K562 (cell line): ENCODE measurements at regions not wholly inside any gene's neighbourhood (a gene's known extent, or its start where the extent isn't known, plus 50 kb on each side); places are given as distances from the start of the nearest gene placed in this dataset.

Experiments
- ASH1L ChIP-seq: fragments of 450-650 bp; IDR thresholded peaks from 2 replicates; pipeline ENCODE4 v1.6.1; 2018; ENCODE audit warnings: borderline replicate concordance, mild to moderate bottlenecking, low read depth; ENCODE audit not compliant: partially characterized antibody
- CBFA2T2 ChIP-seq: fragments of 450-650 bp; conservative IDR thresholded peaks from 2 replicates; pipeline ENCODE4 v1.6.1; 2017; ENCODE audit warnings: mild to moderate bottlenecking
- DPF2 ChIP-seq: fragments of 450-650 bp; IDR thresholded peaks from 2 replicates; pipeline ENCODE4 v1.6.1; 2016
- EZH2 ChIP-seq: IDR thresholded peaks from 2 replicates; pipeline ENCODE4 v1.6.1; 2012; ENCODE audit warnings: low read depth, mild to moderate bottlenecking, inconsistent platforms, low read length, borderline replicate concordance
- KLF13 ChIP-seq: fragments of 450-650 bp; IDR thresholded peaks from 2 replicates; pipeline ENCODE4 v1.6.1; 2016; ENCODE audit warnings: missing genetic modification characterization, low read depth, mild to moderate bottlenecking, missing compliant biosample characterization, moderate library complexity, borderline replicate concordance
- NR2C1 ChIP-seq, 2 experiments: fragments of 450-650 bp; IDR thresholded peaks; 2 replicates each; pipeline ENCODE4 v1.6.1; 2017; ENCODE audit warnings: mild to moderate bottlenecking in 2 of 2, antibody characterized with exemption in 1 of 2, inconsistent platforms in 1 of 2, missing compliant biosample characterization in 1 of 2, missing genetic modification characterization in 1 of 2
- SAFB2 ChIP-seq: fragments of 200-400 bp; formaldehyde crosslinking; IDR thresholded peaks from 2 replicates; pipeline ENCODE4 v1.6.1; 2018; ENCODE audit warnings: borderline replicate concordance, low read length, low read depth, moderate library complexity; ENCODE audit not compliant: severe bottlenecking
- TCF7L2 ChIP-seq: fragments of 150-350 bp; IDR thresholded peaks from 2 replicates; pipeline ENCODE4 v1.6.1; 2016; ENCODE audit warnings: low read depth, mild to moderate bottlenecking, low read length, moderate library complexity
- ZNF699 ChIP-seq: fragments of 250-450 bp; sonication (Bioruptor Pico); IDR thresholded peaks from 2 replicates; pipeline ENCODE4 v1.8.0; 2021; ENCODE audit warnings: mild to moderate bottlenecking, moderate library complexity; ENCODE audit not compliant: insufficient replicate concordance
- ZNF764 ChIP-seq: fragments of 250-450 bp; sonication (Bioruptor Pico); IDR thresholded peaks from 2 replicates; pipeline ENCODE4 v1.4.0; 2020; ENCODE audit warnings: low read depth, mild to moderate bottlenecking, moderate library complexity
- TF ChIP-seq, protein P1 (sequence below): fragments of 250-450 bp; sonication (Bioruptor Pico); IDR thresholded peaks from 2 replicates; pipeline ENCODE4 v1.4.0; 2020
- TF ChIP-seq, protein P2 (sequence below), 3 experiments: fragments of 200-800 bp in 1 of 3; sonication (Bioruptor generic) in 1 of 3; sonication (generic) in 1 of 3; formaldehyde crosslinking in 1 of 3; IDR thresholded peaks; 2 replicates each; pipeline versions ENCODE4 v1.6.1 to v1.8.0; 2016 to 2022; ENCODE audit warnings: mild to moderate bottlenecking in 2 of 3, missing compliant biosample characterization in 2 of 3, missing genetic modification characterization in 2 of 3, missing genetic modification reagents in 1 of 3
- TF ChIP-seq, protein P3 (sequence below): fragments of 200-600 bp; sonication (generic); IDR thresholded peaks from one replicate; pipeline ENCODE4 v1.6.1; 2012; ENCODE audit warnings: mild to moderate bottlenecking, low read depth, low read length, inconsistent platforms

DNA sequence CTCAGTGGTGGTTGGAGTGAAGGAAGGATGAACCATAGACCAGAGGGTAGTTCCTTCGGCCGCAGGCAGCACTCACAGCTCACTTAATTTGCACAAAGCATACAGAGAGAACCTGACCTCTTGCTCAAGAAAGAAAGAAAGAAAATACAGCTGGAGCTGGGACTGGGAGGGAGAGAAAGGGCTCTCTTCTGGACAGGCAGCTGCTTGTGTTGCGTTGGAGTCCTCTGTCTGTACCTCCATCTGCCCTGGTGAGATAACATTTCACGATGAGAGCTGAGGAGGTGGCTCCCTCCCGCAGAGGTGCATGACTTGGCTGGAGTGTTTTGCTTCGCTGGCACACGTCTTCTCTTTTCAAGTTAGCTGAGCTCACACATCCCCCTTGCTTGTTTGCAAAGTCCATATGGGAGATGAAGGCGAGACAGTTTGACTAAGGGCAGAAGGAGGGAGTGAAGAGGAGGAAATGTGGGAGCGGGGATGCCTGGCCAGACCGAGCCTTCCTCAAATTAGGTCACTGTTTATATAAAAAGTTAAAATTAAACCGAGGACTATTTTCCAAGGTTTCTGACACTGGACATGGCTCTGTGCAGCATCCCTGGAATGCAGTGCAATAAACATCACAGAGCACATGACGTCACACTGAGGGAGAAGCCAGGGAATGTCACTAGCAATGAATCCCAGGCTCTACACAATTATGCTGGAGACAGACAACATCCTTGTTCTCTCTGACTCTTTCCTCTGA is 359.4 kb downstream of the CD83 start (continued):
- TF ChIP-seq, protein P1, sequence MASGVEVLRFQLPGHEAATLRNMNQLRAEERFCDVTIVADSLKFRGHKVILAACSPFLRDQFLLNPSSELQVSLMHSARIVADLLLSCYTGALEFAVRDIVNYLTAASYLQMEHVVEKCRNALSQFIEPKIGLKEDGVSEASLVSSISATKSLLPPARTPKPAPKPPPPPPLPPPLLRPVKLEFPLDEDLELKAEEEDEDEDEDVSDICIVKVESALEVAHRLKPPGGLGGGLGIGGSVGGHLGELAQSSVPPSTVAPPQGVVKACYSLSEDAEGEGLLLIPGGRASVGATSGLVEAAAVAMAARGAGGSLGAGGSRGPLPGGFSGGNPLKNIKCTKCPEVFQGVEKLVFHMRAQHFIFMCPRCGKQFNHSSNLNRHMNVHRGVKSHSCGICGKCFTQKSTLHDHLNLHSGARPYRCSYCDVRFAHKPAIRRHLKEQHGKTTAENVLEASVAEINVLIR (CRISPR knock-in tag) = no peak
- TF ChIP-seq ZNF699 (CRISPR knock-in tag) (no peak), CBFA2T2 (peak; percentile 96), EZH2 (no peak), DPF2 (peak; percentile 97), ZNF764 (no peak), SAFB2 (no peak), NR2C1 (IDR thresholded peaks at IDR 0.05) (no peak), NR2C1 (tag; IDR thresholded peaks at IDR 0.05) (0 out of 2 replicates have a peak, but pooled peaks have one; percentile 49), TCF7L2 (no peak; the same call in 1 of the 2 replicates), ASH1L (no peak), KLF13 (tag) (no peak)
- TF ChIP-seq, protein P2, sequence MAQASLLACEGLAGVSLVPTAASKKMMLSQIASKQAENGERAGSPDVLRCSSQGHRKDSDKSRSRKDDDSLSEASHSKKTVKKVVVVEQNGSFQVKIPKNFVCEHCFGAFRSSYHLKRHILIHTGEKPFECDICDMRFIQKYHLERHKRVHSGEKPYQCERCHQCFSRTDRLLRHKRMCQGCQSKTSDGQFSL (CRISPR knock-in tag; IDR thresholded peaks at IDR 0.05) = no peak
- TF ChIP-seq, protein P2 (tag; IDR thresholded peaks at IDR 0.05) = no peak
- TF ChIP-seq, protein P3, sequence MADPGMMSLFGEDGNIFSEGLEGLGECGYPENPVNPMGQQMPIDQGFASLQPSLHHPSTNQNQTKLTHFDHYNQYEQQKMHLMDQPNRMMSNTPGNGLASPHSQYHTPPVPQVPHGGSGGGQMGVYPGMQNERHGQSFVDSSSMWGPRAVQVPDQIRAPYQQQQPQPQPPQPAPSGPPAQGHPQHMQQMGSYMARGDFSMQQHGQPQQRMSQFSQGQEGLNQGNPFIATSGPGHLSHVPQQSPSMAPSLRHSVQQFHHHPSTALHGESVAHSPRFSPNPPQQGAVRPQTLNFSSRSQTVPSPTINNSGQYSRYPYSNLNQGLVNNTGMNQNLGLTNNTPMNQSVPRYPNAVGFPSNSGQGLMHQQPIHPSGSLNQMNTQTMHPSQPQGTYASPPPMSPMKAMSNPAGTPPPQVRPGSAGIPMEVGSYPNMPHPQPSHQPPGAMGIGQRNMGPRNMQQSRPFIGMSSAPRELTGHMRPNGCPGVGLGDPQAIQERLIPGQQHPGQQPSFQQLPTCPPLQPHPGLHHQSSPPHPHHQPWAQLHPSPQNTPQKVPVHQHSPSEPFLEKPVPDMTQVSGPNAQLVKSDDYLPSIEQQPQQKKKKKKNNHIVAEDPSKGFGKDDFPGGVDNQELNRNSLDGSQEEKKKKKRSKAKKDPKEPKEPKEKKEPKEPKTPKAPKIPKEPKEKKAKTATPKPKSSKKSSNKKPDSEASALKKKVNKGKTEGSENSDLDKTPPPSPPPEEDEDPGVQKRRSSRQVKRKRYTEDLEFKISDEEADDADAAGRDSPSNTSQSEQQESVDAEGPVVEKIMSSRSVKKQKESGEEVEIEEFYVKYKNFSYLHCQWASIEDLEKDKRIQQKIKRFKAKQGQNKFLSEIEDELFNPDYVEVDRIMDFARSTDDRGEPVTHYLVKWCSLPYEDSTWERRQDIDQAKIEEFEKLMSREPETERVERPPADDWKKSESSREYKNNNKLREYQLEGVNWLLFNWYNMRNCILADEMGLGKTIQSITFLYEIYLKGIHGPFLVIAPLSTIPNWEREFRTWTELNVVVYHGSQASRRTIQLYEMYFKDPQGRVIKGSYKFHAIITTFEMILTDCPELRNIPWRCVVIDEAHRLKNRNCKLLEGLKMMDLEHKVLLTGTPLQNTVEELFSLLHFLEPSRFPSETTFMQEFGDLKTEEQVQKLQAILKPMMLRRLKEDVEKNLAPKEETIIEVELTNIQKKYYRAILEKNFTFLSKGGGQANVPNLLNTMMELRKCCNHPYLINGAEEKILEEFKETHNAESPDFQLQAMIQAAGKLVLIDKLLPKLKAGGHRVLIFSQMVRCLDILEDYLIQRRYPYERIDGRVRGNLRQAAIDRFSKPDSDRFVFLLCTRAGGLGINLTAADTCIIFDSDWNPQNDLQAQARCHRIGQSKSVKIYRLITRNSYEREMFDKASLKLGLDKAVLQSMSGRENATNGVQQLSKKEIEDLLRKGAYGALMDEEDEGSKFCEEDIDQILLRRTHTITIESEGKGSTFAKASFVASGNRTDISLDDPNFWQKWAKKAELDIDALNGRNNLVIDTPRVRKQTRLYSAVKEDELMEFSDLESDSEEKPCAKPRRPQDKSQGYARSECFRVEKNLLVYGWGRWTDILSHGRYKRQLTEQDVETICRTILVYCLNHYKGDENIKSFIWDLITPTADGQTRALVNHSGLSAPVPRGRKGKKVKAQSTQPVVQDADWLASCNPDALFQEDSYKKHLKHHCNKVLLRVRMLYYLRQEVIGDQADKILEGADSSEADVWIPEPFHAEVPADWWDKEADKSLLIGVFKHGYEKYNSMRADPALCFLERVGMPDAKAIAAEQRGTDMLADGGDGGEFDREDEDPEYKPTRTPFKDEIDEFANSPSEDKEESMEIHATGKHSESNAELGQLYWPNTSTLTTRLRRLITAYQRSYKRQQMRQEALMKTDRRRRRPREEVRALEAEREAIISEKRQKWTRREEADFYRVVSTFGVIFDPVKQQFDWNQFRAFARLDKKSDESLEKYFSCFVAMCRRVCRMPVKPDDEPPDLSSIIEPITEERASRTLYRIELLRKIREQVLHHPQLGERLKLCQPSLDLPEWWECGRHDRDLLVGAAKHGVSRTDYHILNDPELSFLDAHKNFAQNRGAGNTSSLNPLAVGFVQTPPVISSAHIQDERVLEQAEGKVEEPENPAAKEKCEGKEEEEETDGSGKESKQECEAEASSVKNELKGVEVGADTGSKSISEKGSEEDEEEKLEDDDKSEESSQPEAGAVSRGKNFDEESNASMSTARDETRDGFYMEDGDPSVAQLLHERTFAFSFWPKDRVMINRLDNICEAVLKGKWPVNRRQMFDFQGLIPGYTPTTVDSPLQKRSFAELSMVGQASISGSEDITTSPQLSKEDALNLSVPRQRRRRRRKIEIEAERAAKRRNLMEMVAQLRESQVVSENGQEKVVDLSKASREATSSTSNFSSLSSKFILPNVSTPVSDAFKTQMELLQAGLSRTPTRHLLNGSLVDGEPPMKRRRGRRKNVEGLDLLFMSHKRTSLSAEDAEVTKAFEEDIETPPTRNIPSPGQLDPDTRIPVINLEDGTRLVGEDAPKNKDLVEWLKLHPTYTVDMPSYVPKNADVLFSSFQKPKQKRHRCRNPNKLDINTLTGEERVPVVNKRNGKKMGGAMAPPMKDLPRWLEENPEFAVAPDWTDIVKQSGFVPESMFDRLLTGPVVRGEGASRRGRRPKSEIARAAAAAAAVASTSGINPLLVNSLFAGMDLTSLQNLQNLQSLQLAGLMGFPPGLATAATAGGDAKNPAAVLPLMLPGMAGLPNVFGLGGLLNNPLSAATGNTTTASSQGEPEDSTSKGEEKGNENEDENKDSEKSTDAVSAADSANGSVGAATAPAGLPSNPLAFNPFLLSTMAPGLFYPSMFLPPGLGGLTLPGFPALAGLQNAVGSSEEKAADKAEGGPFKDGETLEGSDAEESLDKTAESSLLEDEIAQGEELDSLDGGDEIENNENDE = no peak
